Osteocyte (in vitro differentiated cells): ENCODE measurements at regions not wholly inside any gene's neighbourhood (a gene's known extent, or its start where the extent isn't known, plus 50 kb on each side); places are given as distances from the start of the nearest gene placed in this dataset.

ENCODE experiments used
- DNase-seq: peaks from one replicate; pipeline ENCODE4 v3.0.0; 2021; ENCODE audit warnings: mixed read lengths; ENCODE audit not compliant: unreplicated experiment; ENCODE audit errors: extremely low spot score
- H3K27ac Mint-ChIP-seq: one replicate; pipeline ENCODE4 v1.8.0; 2021; ENCODE audit warnings: mild to moderate bottlenecking, mixed read lengths; ENCODE audit not compliant: unreplicated experiment
- H3K27me3 Mint-ChIP-seq: one replicate; pipeline ENCODE4 v1.8.0; 2021; ENCODE audit warnings: mixed read lengths; ENCODE audit not compliant: unreplicated experiment
- H3K36me3 Mint-ChIP-seq: one replicate; pipeline ENCODE4 v1.8.0; 2021; ENCODE audit warnings: mixed read lengths; ENCODE audit not compliant: unreplicated experiment
- H3K4me1 Mint-ChIP-seq: one replicate; pipeline ENCODE4 v1.8.0; 2021; ENCODE audit warnings: mixed read lengths; ENCODE audit not compliant: unreplicated experiment
- H3K4me3 Mint-ChIP-seq: one replicate; pipeline ENCODE4 v1.8.0; 2021; ENCODE audit warnings: mild to moderate bottlenecking, moderate library complexity, mixed read lengths; ENCODE audit not compliant: unreplicated experiment
- H3K9me3 Mint-ChIP-seq: one replicate; pipeline ENCODE4 v1.8.0; 2021; ENCODE audit warnings: mixed read lengths; ENCODE audit not compliant: unreplicated experiment
- TF ChIP-seq, protein P1 (sequence below): fragments of 200-600 bp; sonication (generic); IDR thresholded peaks from 2 replicates; pipeline ENCODE4 v1.5.0; 2021; ENCODE audit warnings: antibody characterized with exemption, mild to moderate bottlenecking, moderate library complexity

DNA sequence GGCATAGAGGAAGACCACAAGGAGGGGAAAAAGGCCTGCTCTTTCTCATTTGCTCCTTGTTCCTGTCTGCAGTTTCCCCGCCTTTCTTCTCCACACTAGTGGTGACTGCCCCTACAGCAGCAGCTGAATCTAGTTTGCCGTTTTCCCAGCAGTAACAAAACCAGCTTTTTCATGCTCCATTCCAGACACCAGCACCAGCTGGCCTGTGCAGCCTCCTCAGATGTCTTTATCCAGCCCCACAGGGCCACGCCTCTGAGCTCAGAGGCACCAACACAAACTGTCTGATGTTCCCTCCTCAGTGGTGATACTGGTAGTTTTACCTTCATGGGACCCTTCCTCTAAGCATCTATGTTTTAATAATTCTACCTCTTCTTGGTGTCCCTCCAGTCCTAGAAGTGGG is 70.4 kb upstream of the SLC24A3 start:
- H3K36me3 Mint-ChIP-seq, result no peaks in the 10 kb centered on the region
- no peak overlapping the region for H3K4me3 Mint-ChIP-seq
- TF ChIP-seq, protein P1, sequence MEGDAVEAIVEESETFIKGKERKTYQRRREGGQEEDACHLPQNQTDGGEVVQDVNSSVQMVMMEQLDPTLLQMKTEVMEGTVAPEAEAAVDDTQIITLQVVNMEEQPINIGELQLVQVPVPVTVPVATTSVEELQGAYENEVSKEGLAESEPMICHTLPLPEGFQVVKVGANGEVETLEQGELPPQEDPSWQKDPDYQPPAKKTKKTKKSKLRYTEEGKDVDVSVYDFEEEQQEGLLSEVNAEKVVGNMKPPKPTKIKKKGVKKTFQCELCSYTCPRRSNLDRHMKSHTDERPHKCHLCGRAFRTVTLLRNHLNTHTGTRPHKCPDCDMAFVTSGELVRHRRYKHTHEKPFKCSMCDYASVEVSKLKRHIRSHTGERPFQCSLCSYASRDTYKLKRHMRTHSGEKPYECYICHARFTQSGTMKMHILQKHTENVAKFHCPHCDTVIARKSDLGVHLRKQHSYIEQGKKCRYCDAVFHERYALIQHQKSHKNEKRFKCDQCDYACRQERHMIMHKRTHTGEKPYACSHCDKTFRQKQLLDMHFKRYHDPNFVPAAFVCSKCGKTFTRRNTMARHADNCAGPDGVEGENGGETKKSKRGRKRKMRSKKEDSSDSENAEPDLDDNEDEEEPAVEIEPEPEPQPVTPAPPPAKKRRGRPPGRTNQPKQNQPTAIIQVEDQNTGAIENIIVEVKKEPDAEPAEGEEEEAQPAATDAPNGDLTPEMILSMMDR, result no peak
- H3K27ac Mint-ChIP-seq, result no peak overlapping the region
- DNase-seq, result no peak
- H3K9me3 Mint-ChIP-seq, result peaks cover 21% of the 10 kb centered on the region
- H3K27me3 Mint-ChIP-seq, result no peaks in the 10 kb centered on the region
- no peaks in the 10 kb centered on the region for H3K4me1 Mint-ChIP-seq

DNA sequence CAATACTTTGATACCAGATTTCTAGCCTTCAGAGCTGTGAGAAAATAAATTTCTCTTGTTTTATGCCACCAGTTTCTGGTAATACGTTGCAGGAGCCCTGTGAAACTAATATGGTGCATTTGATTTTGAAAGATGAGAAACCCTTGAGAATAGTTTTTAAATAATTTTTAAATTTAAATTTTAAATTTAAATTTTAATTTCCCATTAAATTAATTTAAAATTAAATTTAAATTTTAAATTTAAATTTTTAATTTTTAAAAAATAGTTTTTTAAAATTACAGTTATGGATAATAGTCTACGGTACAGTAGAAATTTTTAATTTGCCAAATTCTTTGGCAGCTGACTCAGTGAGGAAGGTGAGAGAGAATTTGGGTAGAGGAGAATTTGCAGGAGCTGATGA is 68.6 kb upstream of the SLC24A3 start:
- H3K4me3 Mint-ChIP-seq, result no peak overlapping the region
- no peaks in the 10 kb centered on the region for H3K4me1 Mint-ChIP-seq
- peaks cover 4% of the 10 kb centered on the region for H3K9me3 Mint-ChIP-seq
- no peaks in the 10 kb centered on the region for H3K27me3 Mint-ChIP-seq
- TF ChIP-seq, protein P1, result no peak
- no peaks in the 10 kb centered on the region for H3K36me3 Mint-ChIP-seq
- no peak overlapping the region for H3K27ac Mint-ChIP-seq
- no peak for DNase-seq

DNA sequence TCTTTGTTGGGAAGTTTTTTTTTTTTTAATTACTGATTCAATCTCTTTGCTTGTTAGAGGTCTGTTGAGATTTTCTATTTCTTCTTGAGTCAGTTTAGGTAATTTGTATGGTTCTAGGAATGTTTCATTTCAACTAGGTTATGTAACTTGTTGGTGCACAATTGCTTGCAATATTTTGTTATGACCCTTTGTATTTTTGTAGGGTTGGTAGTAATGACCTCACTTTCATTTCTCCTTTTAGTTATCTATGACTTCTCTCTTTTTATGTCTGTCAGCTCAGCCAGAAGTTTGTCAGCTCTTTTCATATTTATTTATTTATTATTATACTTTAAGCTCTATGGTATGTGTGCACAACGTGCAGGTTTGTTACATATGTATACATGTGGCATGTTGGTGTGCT is 51.1 kb upstream of the SLC24A3 start:
- H3K4me1 Mint-ChIP-seq, result no peaks in the 10 kb centered on the region
- H3K9me3 Mint-ChIP-seq, result peaks cover 10% of the 10 kb centered on the region
- no peak overlapping the region for H3K27ac Mint-ChIP-seq
- no peak for DNase-seq
- no peaks in the 10 kb centered on the region for H3K36me3 Mint-ChIP-seq
- H3K27me3 Mint-ChIP-seq, result no peaks in the 10 kb centered on the region
- H3K4me3 Mint-ChIP-seq, result no peak overlapping the region
- TF ChIP-seq, protein P1, result no peak
